ENCODE measurements at regions not wholly inside any gene's neighbourhood (a gene's known extent, or its start where the extent isn't known, plus 50 kb on each side); places are given as distances from the start of the nearest gene placed in this dataset.

DNA sequence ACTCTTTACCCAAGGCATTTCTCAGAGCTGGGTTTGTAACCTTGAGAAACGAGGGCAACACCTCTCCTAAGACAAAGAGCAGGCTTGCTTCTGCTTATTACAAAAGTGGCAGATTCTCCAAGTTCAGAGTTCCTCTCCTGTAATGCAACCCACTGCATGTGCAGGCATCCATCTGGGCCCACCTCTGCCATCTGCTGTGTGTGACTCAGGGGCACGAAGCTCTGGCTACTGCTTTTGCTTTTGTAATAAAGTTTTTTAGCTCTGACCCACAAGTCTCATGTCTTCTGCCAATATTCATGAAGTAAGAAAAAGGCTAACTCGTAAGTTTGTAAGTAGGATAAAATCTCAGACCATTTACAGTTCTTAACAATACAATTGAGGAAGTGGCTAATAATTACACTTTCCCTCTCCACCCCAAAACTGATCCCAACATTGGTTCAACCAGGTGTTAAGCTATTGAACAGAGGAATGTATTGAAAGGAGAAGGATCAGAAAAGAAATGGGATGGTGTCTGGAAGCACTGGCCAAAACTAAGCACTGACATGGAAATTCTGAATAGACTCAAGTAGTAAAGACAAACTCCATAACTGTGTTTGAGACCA lies 51.7 kb upstream of the SMLR1 start:
- DNase-seq = no peak

DNA sequence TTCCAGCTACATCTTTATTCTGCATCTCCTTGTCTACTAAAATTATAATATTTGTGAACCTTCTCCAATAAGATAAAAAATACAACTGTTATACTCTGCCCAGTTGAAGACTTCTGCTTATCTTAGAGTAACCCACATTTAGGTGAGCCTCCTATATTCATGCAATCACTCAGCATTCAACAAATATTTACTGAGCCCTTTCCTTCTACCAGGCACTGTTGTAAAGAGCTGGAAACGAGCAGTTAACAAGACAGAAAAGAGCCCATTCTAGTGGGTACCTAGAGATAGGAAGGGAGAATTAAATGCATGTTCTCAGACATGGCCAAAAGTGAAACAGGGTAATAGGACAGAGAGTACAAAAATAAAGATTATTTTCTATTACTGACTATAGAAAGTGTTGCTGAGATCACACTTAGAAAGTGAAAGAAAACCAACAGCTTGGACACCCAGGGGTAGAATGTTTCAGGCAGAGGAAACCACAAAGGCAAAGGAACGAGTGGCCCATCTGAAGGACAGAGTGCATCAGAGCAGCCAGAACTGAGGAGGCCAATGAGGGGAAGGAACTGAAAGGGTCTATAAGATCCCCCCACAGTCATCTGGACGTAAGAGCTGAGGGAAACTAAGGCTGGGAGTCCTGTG lies 50.8 kb upstream of the SMLR1 start:
- no peak for DNase-seq
